Activated CD4-positive, alpha-beta T cell treated with anti-CD3 and anti-CD28 coated beads for 24 hours (primary cell): ENCODE measurements at regions not wholly inside any gene's neighbourhood (a gene's known extent, or its start where the extent isn't known, plus 50 kb on each side); places are given as distances from the start of the nearest gene placed in this dataset.

Experiments
- DNase-seq, 2 donors: peaks; one replicate each; pipeline ENCODE4 v3.0.0-alpha.2; 2020; ENCODE audit warnings: low read depth in 2 of 2

DNA sequence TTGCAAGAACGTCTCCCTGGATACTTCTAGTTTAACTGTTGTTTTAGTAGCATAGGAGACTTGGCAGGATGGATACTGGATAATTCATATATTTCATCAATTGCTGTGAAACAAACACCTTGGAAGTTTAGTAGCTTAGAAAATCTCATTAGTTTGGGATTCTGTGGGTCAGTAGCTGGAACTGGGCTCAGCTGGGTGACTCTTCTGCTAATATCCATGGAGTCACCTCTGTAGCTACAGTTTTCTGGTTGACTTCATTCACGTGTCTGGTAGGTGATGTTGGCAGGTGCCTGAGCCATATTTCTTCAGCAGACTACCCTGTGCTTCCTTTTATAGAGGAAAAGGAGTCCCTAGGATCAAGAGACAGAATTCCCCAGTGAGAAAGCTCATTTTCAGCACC is 208.9 kb upstream of the PFKP start:
- DNase-seq = no peak

GRCh38 chr10:2856598-2856997 is 210.8 kb upstream of the PFKP start:
- no peak for DNase-seq

DNA sequence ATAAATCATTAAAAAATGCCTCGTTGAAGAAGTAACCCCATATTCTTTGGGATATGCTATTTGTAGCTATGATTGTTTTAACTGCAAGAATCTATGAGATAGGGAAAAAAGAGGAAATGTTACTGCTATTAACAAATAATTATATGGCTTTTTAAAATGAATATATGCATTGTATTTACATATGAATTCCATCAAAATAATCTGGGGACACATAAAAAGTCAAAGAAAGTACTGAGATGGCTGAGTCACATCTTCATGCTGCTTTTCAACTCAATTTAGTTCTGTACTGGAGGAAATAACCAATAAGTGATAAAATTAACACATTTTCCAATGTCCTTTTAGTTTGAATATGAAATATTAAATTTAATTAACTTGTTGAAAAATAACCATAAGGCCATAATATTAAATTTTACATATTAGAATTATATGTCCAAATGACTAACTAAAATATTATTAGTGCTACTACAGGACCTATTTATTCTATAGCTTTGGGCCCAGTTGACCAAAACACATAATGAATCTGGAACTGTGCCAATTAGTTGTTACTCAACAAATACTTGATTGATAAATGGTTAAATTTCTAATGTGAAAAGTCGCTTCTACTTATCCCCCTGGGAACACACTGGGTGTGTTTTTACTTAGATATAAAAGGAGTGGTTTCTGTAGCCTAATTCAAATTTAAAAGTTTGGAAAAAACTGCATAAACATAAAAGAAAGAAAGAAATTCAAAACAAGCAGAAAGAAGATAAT is 214.6 kb upstream of the PFKP start:
- no peak for DNase-seq

GRCh38 chr10:2851566-2851965 is 215.8 kb upstream of the PFKP start:
- DNase-seq = no peak

DNA sequence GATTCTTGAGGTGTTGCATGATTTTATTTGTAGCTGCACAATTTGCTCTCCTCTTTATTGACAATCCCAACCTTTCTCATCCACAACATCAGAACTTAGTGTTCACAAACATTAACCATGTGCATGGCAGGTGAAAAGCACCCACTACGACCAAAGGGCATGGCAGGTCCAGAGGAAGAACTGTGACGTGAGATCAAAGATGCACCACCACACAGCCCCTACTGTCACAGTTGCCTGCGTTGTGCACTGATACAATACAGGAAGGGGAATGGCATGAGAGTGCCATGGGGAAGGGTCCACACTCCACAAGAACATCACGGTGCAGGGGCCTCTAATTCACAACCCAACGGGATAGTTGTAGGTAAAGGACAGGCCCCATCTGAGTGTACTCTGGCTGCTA is 217.1 kb upstream of the PFKP start:
- DNase-seq = no peak

DNA sequence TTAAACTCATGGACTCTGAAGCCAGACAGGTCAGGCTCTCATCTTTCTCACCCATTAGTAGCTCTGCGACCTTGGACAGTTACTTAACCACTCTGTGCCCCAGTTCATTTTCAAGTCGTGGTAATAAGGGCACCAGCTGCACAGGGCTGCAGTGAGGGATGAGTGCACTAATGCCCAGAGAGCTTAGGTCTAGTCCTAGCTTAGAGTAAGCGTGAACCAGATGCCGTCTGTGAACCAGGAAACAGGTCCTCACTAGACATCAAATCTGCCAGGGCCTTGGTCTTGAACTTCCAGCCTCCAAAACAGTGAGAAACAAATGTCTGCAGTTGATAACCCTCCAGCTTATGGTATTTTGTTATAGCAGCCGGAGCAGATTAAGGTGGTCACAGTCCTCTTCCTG is 222.4 kb upstream of the PFKP start:
- DNase-seq = no peak

DNA sequence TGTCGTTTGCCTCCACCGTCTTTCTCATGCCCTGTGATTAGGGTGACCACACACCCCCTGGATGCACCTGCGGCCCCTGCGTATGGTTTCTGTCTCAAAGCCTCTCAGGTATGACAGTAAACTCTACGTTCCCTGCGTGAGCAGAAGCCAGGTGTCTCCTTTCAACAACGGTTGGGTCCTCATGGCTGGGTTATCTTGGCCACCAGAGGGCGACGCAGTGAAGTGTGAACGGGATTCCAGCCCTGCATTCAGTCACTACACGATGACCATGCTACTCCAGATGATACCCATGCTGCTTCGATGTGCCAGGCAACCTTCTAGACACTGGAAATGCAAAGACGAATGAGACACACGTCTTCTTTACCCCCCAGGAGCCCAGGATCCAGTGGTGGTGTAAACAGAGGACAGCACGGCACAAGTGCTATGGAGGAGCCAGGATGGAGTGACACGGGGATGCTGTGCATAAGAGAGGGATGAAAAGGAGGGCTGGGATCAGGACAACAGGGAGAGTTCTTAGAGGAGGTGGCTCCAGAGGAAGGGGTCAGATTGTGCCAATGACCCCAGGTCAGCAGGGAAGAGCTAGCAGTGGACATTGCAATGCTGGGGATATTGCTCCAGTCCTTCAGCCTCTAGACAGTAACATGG is 228.1 kb upstream of the PFKP start:
- DNase-seq = peak; percentile 11 to 40

GRCh38 chr10:2837674-2838073 is 229.7 kb upstream of the PFKP start:
- DNase-seq = no peak

- DNase-seq = no peak
These were observed 230.3 kb upstream of the PFKP start for GRCh38 chr10:2836921-2837662.

- no peak for DNase-seq
These were observed 233.1 kb upstream of the PFKP start for GRCh38 chr10:2834214-2834613.

GRCh38 chr10:2831509-2831908 is 235.8 kb upstream of the PFKP start:
- DNase-seq = no peak

- no peak for DNase-seq
These were observed 238.6 kb upstream of the PFKP start for GRCh38 chr10:2828741-2829140.

- DNase-seq = no peak
These were observed 240.7 kb upstream of the PFKP start for GRCh38 chr10:2826675-2827074.

- no peak for DNase-seq
These were observed 241.5 kb upstream of the PFKP start for GRCh38 chr10:2825841-2826240.

DNA sequence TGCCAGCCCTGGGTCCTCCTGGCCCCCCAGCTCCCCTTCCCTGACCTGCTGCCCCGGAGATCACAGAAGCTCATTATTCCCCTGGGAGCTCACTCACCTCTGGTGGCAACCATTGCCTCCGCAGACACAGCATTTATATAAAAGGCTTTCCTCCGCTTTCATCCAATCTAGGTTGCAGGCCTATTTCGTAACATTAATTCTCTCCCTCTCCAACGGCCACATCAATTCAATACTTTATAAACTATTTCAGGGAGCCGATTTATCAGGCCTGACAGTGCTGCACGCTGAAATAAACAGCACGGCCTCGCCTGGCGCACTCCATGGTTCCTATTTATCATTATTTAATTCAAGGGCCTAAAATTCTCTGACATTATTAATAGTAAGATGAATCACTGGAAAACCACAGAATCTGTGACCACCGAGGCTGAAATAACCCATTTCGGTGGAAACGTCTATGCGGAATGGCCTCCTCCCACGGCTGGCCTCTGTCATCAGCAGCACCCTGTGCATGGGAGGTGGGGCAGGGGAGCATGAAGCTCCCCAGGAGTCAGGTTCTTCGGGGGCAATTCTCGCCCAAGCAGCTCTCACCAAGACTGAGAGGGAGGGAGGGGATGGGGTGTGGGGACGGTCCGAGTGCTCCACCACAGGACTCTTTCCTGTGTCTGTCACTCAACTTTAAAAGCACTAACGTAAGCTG is 249.3 kb upstream of the PFKP start:
- DNase-seq = no peak

GRCh38 chr10:2813693-2814092 is 253.7 kb upstream of the PFKP start:
- DNase-seq = no peak

DNA sequence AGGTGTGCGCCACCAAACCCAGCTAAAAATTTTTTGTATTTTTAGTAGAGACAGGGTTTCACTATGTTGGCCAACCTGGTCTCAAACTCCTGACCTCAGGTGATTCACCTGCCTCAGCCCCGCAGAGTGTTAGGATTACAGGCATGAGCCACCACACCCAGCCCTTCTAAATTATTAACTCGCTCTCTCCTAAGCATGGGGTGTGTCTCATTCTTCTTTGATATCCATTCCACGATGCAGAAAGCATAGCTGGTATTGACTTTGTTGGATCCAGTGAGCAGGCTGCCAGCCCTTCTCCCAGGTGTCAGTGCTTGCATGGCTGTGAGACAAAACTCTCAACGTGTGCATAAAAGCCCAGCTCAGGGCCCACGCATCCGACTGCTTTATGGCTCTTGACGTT is 254.1 kb upstream of the PFKP start:
- DNase-seq = no peak

GRCh38 chr10:2812631-2813030 is 254.7 kb upstream of the PFKP start:
- no peak for DNase-seq

DNA sequence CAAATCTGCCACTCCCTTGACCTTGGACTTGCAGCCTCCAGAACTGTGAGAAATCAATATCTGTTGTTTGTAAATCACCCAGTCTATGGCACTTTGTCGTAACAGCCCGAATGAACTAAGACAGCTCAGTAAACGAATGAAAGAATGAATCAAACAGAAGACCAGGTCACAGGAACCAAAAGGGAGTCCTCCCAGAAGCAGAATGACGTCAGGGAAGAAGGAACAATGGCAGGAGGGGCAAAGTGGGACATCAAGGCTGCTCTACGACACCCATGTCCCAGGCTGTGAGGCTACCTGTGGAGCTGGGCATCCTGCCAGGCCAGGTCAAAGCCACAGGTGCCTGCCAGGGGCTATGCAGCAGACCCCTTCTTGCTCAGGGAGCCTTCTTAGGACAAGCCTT is 267.2 kb upstream of the PFKP start:
- DNase-seq = no peak

- DNase-seq = no peak
These were observed 268.9 kb upstream of the PFKP start for GRCh38 chr10:2798336-2799022.

GRCh38 chr10:2791774-2792443 is 275.4 kb upstream of the PFKP start:
- no peak for DNase-seq
